Dermis blood vessel endothelial cell (primary cell): ENCODE measurements at regions not wholly inside any gene's neighbourhood (a gene's known extent, or its start where the extent isn't known, plus 50 kb on each side); places are given as distances from the start of the nearest gene placed in this dataset.

Experiments used
- DNase-seq: peaks from one replicate; pipeline ENCODE4 v3.0.0; 2010

DNA sequence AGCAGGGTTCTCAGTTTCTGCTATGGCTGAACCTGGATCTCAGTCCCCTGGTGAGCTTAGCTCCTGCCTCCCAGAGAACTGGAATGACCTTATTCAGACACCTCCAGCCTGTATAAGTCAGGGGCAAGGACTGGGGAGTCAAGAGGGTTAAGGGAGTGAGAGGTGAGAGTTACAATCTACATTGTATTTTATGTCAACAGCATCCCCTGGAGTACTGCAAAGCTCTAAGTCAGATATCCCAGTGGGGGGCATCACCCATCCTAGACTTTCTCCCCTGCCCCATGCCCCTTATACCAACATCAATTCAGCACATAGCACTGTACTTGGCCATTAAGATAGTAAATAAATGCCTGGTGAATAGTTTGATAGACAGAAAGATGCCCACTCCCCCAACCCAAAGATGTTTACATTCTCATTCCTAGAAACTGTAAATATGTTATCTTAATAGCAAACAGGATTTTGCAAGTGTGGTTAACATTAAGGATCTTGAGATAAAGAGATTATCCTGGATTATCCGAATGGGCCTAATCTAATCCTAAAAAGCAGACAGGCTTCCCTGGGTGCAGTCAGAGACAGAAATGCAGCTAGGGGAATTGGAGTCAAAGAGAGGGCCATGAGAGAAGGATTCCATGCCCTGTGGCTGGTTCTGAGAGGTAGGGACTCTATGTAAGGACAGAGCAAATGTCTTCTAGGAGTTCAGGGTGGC is 132.3 kb upstream of the RASGRP1 start:
- no peak for DNase-seq

GRCh38 chr15:38698254-38698653 is 133.6 kb upstream of the RASGRP1 start:
- DNase-seq = no peak

GRCh38 chr15:38699633-38700230 is 135.1 kb upstream of the RASGRP1 start:
- peak; percentile 86 for DNase-seq

DNA sequence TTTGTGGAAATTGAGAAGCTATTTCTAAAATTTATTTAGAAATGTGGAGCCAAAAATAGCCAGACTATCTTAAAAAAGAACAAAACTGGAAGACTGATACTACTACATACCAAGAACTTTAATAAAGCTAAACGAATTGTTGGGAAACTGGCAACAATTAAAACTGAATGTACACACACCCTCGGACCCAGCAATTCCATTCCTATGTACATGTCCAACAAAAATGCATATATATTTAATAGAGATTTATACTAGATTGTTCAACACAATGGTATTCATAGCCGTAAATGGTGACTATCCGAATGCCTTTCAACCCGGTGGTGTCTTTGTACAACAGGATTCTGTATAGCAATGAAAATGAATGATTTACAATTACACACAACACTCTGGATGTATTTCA is 136.5 kb upstream of the RASGRP1 start:
- DNase-seq = no peak

GRCh38 chr15:38702178-38702912 is 137.7 kb upstream of the RASGRP1 start:
- peak; percentile 33 for DNase-seq

DNA sequence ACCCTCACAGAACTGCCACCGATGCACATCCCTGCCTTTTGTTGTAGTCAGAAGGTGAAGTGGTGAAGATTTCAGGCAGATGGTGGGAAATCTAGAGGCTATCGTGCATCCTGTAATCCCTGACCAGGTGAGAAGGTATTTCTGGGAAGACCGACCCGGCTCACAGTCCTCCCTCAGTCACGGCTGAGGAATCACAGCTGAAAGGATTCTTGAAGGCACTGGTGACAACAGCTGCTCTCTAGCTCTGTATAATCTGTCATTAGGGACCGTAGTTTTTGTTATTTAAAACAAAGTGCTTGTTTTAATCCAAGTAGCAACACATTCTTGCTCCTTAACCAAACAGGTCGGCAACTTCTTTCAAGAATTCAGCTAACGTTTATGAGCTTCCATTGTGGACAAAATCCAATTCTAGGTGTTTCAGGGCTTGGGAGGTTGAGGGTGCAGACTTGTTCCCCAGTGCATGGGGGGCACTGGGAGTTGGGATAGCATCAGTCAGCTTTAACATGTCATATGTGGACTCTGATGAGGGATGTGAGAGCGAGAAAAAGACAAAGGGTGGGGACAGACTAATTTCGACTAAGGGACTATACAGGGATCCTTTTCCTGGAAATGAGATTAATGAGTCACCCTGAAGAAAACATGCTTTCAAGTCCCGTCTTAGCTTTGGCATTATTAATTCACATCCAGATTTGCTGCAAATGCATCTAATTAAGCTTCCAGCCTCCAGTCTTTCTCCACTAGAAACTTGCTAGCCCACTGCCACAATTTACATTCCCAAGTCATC is 141.0 kb upstream of the RASGRP1 start:
- DNase-seq = peak; percentile 21

GRCh38 chr15:38706956-38707355 is 142.3 kb upstream of the RASGRP1 start:
- DNase-seq = no peak

DNA sequence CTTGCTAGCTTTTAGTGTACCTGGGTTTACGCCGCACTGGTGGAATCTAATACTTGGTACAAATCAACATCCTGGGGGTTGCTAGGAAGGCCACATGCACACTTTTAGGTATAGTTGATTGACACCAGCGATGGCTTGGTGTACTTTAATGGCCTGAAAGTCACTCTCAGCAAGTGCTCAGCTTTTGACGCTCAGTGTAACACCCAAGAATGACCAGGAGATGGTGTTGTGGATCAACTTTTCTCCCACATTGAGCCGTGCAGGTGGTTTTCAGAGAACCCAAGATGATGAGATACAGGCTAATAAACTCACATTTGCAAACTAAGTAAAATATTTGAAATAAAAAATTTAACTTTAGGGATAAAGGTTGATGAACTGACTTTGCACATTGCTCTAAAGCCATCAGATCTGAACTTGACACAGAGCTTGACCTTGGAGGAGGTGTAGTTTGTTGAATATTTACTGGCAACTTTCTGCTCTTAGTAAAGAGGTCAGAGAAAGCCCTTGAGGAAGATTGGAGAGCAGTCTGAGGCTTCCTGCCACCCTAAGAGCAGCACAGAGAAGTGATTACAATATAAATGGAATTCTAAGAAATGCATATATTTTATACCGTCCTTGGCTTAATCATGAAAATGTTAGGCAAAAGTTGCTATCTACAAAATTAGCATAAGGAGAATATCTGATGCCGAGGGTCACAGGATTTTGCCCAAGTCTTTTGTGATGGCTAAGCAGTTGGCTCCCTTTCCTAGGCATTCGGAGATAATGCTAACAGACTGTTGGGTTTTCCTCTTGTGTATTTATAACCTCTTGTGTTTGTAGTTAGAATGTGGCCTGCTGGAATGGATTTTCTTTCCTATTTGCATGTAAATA is 143.4 kb upstream of the RASGRP1 start:
- peak; percentile 90 for DNase-seq

GRCh38 chr15:38708672-38709180 is 144.1 kb upstream of the RASGRP1 start:
- DNase-seq = peak; percentile 17

DNA sequence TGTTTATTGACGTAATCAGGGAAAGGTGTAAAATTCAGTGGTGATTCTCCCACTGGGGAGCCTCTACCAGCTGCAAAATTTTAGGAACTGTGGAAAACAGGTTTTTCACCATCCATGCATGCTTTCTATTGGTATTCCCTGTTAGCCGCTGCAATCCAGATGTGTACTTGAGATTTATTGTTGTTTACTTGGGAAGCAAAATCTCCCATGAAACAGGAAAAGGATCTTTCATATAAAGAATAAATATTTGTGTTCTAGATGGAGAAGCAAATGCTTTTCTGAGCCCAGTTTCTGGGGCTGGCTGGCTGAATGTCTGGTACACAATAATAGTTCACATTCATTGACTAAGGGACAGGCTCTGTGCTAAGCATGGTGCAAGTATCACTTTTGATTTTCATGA is 144.6 kb upstream of the RASGRP1 start:
- DNase-seq = no peak

GRCh38 chr15:38714309-38715072 is 149.9 kb upstream of the RASGRP1 start:
- peak; percentile 65 for DNase-seq

- no peak for DNase-seq
Measured at GRCh38 chr15:38720893-38721567, 156.4 kb upstream of the RASGRP1 start.

DNA sequence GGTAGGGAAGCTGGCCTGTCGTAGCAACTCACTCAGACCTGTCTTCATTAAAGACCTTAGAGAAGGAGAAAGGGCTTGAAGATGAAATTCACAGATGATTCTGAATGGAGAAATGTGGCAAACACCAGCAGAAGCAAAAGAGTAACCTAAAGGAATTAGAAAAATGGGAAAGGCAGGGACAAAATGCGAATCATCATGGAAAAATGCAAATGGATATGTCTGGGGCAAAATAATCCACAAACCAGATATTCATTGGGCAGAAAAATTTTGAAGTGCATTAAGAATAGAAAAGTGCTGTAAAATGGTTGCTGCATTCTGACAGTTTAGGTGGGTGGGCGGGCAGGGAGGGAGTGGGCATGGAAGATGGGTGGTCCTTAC is 156.9 kb upstream of the RASGRP1 start:
- no peak for DNase-seq

GRCh38 chr15:38722236-38722635 is 157.6 kb upstream of the RASGRP1 start:
- DNase-seq = no peak

DNA sequence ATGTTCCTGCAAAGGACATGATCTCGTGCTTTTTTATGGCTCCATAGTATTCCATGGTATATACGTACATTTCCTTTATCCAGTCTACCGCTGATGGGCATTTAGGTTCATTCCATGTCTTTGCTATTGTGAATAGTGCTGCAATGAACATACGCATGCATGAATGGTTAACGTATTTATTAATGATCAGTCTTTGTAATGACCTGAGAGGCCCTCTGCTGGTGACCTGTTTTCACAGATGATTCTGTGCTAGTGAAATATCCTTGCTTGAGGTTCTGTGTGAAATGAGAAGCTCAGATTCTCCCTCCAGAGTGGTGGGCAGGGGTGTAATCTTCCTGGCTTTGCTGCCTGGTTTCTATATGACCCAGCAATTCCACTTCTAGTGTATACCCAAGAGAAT is 160.2 kb upstream of the RASGRP1 start:
- DNase-seq = no peak

GRCh38 chr15:38726187-38726586 is 161.6 kb upstream of the RASGRP1 start:
- DNase-seq = no peak

- DNase-seq = no peak
Measured at GRCh38 chr15:38733331-38733730, 168.7 kb upstream of the RASGRP1 start.

DNA sequence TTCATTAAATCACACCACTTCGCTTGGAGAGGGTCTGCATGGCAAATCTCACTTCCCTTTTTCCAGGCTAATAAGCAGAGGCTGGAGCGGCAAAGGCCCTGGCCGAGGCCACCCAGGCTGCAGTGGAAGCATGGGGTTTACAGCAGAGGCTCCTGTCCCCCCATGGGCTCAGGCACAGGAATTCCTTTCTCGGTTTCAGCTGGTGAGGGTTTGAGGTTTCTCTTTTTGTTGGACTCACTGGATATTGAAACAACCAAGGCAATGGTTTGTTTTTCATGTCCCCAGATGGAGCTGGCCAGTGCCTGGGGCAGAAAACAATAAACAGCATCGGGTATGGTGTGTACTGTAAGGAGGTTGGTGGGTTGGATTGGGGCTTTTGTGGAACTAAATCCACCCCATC is 175.6 kb upstream of the RASGRP1 start:
- DNase-seq = no peak

DNA sequence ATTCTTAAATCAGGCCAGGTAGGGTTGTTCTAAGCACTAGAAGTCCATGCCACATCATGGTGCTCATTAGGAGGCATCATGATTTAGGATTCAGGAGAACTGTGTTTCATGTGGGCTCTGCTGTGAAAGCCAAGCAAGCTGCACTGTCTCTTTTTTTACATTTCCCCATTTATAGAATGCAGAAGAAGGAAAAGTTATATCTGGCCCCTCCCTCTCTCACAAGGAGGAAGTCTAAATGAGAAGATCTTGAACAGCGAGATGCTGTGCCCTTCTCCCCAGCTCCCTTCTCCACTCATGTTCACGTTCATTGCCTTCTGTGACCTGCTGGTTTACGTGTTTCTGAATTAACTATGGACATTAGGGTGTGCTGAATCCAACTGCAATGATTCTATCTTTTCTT is 178.5 kb upstream of the RASGRP1 start:
- no peak for DNase-seq

DNA sequence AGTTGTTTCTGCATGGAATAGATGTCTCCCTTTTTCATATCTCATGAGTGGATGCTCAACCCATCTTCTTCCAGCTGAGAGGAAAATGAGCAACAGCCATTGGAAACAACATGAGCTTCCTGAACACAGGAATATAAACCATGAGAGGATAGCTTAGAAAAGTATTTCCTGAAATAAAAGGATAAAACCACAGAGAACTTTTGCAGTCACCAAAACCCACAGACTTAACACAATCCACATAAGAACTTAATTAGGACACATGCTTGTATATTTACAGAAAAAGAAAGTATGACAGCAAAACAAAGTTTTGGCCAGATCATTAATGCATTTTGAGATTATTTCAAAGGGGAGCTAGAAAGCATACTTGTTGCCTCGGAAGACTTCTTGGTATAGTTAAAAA is 180.5 kb upstream of the RASGRP1 start:
- no peak for DNase-seq

DNA sequence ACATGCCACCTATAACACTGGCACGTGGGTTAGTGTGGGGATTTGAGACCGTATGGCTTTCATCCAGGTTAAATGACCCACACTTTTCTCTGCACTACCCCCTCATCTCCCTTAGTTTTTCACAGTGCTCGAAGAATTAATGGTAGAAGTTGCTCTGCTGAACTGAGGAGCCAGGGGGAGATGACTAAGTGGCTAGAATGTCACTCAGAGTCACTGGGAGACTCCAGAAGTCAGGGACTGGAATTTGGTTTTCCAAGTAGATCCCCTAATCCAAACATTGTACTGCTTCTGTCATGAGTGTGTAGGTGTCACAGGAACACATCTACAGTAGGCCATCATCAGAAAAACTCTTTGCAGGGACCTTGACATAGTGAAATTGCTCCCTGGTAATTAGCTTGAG is 181.0 kb upstream of the RASGRP1 start:
- DNase-seq = no peak
